ENCODE measurements at regions not wholly inside any gene's neighbourhood (a gene's known extent, or its start where the extent isn't known, plus 50 kb on each side); places are given as distances from the start of the nearest gene placed in this dataset.

DNA sequence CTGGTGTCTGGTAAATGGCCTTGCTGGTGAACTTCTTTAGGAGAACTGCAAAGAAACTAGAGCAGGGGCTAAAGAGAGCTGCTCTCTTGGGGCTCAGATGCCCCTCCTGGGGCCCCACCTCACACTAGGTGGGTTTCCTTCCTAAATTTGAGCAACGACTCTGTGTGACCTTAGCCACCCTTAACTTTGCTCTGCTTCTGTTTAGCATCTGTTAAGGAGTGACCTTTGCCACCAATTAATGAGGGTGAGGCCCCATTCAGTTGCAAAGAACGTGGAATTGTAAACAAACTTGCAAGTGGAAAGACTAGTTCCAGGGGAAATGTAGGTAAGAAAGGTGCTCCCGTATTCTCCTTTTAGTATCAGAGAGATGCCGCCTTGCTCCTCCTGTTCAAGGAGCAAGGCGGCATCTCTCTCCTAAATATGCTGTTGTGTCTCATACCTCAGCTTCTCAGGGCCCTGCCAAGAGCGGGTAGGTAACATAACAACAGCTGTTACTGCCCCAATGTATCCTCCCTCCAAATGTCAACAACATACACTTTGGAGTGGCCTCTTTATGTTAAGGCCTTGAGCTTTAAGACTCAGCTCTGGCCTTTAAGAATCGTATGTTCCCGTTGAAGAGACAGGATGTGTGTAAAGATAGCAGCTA is 77.6 kb upstream of the FUT8 start:
- no peak for TF ChIP-seq CTCF (IDR thresholded peaks at IDR 0.05)
- TF ChIP-seq POLR2A (IDR thresholded peaks at IDR 0.05), result no peak

All from body of pancreas (tissue), 4 donors.